NCI-H460 (cell line): ENCODE measurements at regions not wholly inside any gene's neighbourhood (a gene's known extent, or its start where the extent isn't known, plus 50 kb on each side); places are given as distances from the start of the nearest gene placed in this dataset.
"Not testable (repeated sequence)": the region's sequence is repeated elsewhere in the genome, so short reads cannot be mapped to it uniquely, and the experiment has no call there.

Experiments
- DNase-seq: peaks from one replicate; pipeline ENCODE4 v3.0.0-alpha.2; 2016; ENCODE audit warnings: low read depth; ENCODE audit errors: extremely low read depth

- not testable (repeated sequence) for DNase-seq
Measured at GRCh38 chr15:35967968-35968367, 422.0 kb upstream of the DPH6 start.

DNA sequence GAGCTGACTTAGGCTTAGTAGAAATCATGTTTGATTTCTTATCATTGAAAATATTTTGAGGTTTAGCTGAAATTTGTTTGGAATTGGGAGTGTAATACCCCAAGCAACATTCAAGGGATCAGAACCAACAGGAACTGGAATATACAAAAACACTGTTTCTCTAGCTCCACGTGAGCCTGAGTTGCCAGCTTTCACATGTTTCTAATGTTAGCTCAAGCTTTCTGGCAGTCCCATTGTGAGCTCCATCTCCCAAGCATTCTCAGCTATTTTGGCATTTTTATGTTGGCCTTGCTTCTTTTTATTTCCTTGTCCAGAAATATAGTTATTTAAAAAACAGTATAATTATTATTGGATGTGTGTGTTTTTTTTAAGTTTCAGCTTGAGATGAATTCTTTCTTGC is 427.1 kb upstream of the DPH6 start:
- DNase-seq, result no peak

- no peak for DNase-seq
Measured at GRCh38 chr15:35974052-35974451, 428.1 kb upstream of the DPH6 start.

- no peak for DNase-seq
Measured at GRCh38 chr15:35975941-35976340, 430.0 kb upstream of the DPH6 start.

- no peak for DNase-seq
Measured at GRCh38 chr15:35979608-35980007, 433.6 kb upstream of the DPH6 start.

GRCh38 chr15:35980719-35981118 is 434.8 kb upstream of the DPH6 start:
- no peak for DNase-seq

GRCh38 chr15:35986191-35986721 is 440.3 kb upstream of the DPH6 start:
- no peak for DNase-seq

DNA sequence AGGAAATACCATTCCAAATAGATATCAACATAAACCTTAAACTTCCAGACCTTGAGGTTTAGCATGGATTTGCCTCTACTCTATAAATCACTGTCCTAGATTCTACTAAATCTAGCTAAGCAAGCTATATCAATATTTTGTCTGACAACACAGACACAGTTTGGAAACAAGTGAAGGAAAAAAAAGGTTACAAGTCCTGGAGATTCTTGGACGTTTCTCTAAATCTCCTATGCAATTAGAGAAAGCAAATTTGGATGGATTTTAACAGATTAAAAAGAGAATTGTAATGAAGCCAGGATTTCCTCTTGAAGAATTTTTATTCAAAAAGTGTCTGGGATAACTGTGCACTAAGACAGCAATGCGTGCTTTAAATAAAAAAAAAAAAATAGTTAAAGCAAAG is 441.1 kb upstream of the DPH6 start:
- no peak for DNase-seq

- DNase-seq, result no peak
Measured at GRCh38 chr15:35991386-35991785, 445.4 kb upstream of the DPH6 start.

DNA sequence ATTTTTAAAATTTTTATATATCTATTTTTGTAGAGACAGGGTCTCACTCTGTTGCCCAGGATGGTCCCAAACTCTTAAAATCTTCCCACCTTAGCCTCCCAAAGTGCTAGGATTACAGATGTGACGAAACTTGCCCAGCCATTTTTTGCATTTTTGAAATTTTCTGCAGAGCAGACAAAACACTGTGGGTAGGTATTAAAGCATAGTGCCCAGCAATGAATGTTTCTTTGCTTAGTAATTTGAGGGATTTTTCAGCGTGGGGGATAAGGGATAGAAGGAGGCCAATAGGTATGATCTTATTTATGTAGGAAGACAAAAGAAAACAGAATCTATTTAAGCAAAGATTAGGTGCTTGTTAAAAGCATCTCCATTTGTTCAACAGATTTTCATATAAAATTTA is 446.8 kb upstream of the DPH6 start:
- DNase-seq, result no peak

DNA sequence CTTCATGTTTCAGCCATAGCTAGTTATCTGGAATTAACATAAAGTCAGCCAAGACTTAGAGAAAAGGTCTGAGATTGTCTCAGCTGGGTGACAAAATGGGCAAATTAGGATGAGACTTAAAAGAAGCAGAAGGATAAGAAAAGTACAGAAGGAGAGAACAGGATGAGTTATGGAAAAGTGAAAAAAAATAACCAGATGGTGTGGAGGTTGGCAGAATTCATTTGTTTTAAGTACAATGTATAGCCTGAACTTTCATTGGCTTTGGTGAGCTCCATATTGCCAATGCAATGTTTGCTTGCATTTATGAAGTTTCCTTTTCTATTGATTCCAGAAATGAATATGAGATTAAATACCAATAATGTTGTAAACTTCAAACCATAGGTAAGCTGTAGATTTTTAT is 447.2 kb upstream of the DPH6 start:
- no peak for DNase-seq

DNA sequence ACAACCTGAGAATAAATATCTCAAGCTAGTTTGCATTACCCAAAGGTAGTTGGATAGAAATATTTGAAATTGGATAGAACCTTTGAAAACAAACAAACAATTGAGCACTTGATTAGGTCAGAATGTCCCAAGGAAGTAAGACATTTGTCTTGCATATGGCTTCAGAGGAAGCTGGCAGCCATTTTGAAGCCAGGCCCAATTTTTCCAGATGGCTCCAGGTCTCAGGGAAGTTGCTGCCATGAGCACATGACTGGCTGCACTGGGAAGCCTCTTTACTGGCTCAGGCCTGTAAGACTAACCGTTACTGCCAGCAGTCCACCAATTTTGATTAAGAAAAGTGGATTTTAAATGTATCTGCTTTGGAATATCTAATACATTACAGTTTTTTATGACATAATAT is 448.9 kb upstream of the DPH6 start:
- no peak for DNase-seq

- no peak for DNase-seq
Measured at GRCh38 chr15:35998663-35999602, 453.0 kb upstream of the DPH6 start.

DNA sequence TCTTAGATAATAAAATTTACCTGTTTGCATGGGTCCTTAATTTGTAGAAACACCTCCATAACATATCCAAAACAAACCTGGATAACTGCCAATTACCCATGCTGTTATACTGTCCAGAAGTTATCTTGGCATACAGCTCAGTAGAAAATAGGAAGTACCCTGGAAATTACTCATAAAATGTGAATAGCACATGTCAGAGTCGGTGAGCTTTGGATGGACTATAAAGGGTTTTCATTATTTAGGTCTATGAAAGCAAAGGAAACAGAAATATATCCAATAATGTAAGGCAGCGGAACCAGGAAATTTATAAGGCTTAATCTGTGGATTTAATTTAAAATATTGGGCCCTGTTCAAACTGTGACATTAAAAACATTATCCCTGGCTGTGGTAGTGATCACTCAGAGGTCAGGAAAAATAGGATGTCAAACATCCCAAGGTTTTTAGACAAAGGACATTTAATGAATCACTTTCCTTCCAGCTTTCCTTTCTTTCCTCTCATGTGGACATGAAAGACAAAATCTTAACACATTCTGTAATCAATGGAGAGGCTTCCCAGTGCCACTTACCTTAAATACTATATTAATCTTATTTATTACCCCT is 459.0 kb upstream of the DPH6 start:
- DNase-seq, result no peak

- DNase-seq, result no peak
Measured at GRCh38 chr15:36005542-36005941, 459.6 kb upstream of the DPH6 start.

GRCh38 chr15:36007699-36008098 is 461.7 kb upstream of the DPH6 start:
- no peak for DNase-seq

DNA sequence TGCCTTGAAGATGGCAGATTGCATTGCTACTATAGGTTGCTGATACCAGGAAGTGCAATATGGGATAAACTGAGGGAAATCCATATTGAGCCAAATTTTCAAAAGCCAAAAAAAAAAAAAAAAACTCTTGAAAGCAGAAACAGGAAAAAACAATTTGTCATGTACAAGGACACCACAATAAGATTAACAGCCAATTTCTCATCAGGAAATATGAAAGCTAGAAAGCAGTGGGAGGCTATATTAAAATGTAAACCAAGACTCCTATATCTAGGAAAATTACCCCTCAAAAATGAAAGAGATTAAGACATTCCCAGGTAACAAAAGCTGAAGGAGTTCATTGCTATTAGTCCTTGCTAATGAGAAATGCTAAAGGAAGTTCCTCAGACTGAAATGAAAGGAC is 462.8 kb upstream of the DPH6 start:
- DNase-seq, result no peak

- no peak for DNase-seq
Measured at GRCh38 chr15:36024031-36024688, 478.2 kb upstream of the DPH6 start.

- DNase-seq, result no peak
Measured at GRCh38 chr15:36026627-36027283, 480.8 kb upstream of the DPH6 start.

GRCh38 chr15:36029606-36030210 is 483.7 kb upstream of the DPH6 start:
- DNase-seq, result no peak
